Activated T-cell treated with anti-CD3 and anti-CD28 coated beads, Interleukin-2, amount 50 U/mL, for 24 hours (primary cell): ENCODE measurements at regions not wholly inside any gene's neighbourhood (a gene's known extent, or its start where the extent isn't known, plus 50 kb on each side); places are given as distances from the start of the nearest gene placed in this dataset.

Experiments
- DNase-seq: peaks from one replicate; pipeline ENCODE4 v3.0.0-alpha.2; 2020
- H3K27ac Mint-ChIP-seq: 2 replicates; pipeline ENCODE4 v1.8.0; 2020; ENCODE audit warnings: mild to moderate bottlenecking, mixed read lengths
- H3K27me3 Mint-ChIP-seq: 2 replicates; pipeline ENCODE4 v1.8.0; 2020; ENCODE audit warnings: mixed read lengths
- H3K36me3 Mint-ChIP-seq: 2 replicates; pipeline ENCODE4 v1.8.0; 2020; ENCODE audit warnings: low read depth, mixed read lengths
- H3K4me1 Mint-ChIP-seq: 2 replicates; pipeline ENCODE4 v1.8.0; 2020; ENCODE audit warnings: low read depth, mixed read lengths
- H3K4me3 Mint-ChIP-seq: 2 replicates; pipeline ENCODE4 v1.8.0; 2020; ENCODE audit warnings: mild to moderate bottlenecking, moderate library complexity, mixed read lengths
- H3K9me3 Mint-ChIP-seq: 2 replicates; pipeline ENCODE4 v1.8.0; 2020; ENCODE audit warnings: mixed read lengths

DNA sequence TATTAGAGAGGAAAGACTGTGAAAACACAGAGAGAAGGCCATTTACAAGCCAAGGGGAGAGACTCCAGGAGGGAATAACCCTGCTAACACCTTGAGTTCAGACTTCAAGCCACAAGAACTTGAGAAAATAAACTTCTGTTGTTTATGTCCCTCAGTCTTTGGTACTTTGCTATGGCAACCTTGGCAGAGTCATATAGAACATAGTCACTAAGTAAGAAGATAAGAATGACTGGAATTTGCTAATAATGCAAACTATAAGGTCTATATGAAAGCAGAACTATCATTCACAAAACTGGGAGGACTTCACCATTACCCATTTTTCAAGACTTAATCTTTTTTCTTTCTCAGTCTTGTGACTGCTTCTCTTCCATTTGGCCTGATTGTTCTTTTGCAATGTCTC is 767.3 kb upstream of the ADAMTS5 start:
- no peaks in the 10 kb centered on the region for H3K27me3 Mint-ChIP-seq
- peaks cover 6% of the 10 kb centered on the region for H3K9me3 Mint-ChIP-seq
- DNase-seq, result no peak
- H3K4me1 Mint-ChIP-seq, result no peaks in the 10 kb centered on the region
- H3K36me3 Mint-ChIP-seq, result no peaks in the 10 kb centered on the region
- H3K4me3 Mint-ChIP-seq, result no peak overlapping the region
- no peak overlapping the region for H3K27ac Mint-ChIP-seq

DNA sequence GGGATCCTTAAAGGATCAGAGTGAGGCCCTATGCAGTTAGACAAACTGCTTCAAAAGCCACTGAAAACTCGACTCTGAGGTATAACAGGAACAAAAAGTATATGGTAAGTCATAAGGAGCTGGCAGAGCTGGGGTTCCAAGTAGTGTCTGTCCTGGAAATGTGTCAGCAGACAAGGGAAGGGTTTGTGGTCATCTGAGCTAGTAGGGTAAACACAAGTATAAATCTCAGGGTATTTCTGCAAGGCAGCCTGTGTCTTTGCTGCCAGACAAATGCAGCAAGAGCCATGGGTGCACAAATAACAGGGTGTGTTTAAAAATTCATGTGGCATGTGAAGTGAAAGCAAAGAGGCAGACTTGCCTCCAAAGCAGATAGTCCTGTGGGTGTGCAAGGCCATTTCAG is 759.0 kb upstream of the ADAMTS5 start:
- H3K4me1 Mint-ChIP-seq, result no peaks in the 10 kb centered on the region
- no peak overlapping the region for H3K4me3 Mint-ChIP-seq
- peaks cover 7% of the 10 kb centered on the region for H3K9me3 Mint-ChIP-seq
- H3K36me3 Mint-ChIP-seq, result no peaks in the 10 kb centered on the region
- H3K27me3 Mint-ChIP-seq, result no peaks in the 10 kb centered on the region
- no peak overlapping the region for H3K27ac Mint-ChIP-seq
- DNase-seq, result no peak

DNA sequence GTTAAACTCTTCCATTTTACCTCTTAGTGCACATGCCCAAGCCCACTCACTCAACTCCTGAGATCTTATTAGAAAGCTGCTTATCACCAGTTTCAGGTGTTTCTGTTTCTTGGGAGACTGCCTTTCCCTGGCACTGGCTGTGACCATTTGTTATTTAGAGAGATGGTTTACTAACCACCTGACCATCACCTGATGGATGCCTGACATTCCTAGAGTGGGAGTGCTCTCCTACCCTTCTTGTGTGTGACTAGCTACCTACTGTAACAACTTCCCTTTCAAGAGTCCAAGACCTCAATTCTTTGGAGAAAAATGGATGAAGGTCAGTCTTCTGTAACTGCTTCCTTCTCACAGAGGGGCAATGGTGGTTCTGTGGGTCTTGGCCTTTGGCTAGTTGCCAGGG is 755.2 kb upstream of the ADAMTS5 start:
- H3K36me3 Mint-ChIP-seq, result no peaks in the 10 kb centered on the region
- DNase-seq, result no peak
- no peaks in the 10 kb centered on the region for H3K4me1 Mint-ChIP-seq
- H3K27ac Mint-ChIP-seq, result no peak overlapping the region
- H3K9me3 Mint-ChIP-seq, result peaks cover 2% of the 10 kb centered on the region
- no peak overlapping the region for H3K4me3 Mint-ChIP-seq
- no peaks in the 10 kb centered on the region for H3K27me3 Mint-ChIP-seq

DNA sequence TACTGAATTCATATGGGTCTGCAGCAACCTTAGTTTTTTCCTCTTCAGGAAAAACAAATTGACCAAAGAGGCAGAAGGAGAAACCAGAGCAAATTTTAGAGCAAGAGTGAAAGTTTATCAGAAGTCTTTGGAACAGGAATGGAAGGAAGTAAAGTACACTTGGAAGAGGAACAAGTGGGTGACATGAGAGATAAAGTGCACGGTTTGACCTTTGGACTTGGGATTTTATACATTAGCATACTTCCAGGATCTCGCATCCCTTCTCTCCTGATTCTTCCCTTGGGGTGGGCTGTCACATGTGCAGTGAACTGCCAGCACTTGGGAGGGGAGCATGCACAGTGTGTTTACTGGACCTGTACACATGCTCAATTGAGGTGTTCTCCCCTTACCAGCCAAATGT is 754.8 kb upstream of the ADAMTS5 start:
- H3K9me3 Mint-ChIP-seq, result peaks cover 2% of the 10 kb centered on the region
- no peaks in the 10 kb centered on the region for H3K27me3 Mint-ChIP-seq
- H3K4me1 Mint-ChIP-seq, result no peaks in the 10 kb centered on the region
- DNase-seq, result no peak
- no peak overlapping the region for H3K4me3 Mint-ChIP-seq
- H3K27ac Mint-ChIP-seq, result no peak overlapping the region
- H3K36me3 Mint-ChIP-seq, result no peaks in the 10 kb centered on the region

DNA sequence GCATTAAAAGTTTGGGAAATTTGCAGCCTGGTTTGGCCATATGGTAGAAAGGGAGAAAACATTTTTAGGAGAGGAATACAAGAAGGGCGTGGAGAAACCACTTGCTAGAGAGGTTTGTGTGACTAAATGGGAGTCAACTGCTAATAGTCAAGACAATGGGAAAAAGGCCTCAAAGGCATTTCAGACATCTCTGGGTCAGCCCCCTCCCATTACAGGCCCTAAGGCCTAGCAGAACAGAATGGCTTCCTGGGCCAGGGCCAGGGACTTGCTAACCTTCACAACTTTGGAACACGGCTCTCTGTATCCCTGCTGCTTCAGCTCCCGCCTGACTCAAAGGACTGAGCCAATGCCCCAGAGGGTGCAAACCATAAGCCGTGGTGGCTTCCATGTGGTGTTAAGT is 752.3 kb upstream of the ADAMTS5 start:
- H3K27ac Mint-ChIP-seq, result no peak overlapping the region
- DNase-seq, result no peak
- H3K27me3 Mint-ChIP-seq, result no peaks in the 10 kb centered on the region
- peaks cover 2% of the 10 kb centered on the region for H3K9me3 Mint-ChIP-seq
- H3K4me3 Mint-ChIP-seq, result no peak overlapping the region
- no peaks in the 10 kb centered on the region for H3K4me1 Mint-ChIP-seq
- no peaks in the 10 kb centered on the region for H3K36me3 Mint-ChIP-seq

DNA sequence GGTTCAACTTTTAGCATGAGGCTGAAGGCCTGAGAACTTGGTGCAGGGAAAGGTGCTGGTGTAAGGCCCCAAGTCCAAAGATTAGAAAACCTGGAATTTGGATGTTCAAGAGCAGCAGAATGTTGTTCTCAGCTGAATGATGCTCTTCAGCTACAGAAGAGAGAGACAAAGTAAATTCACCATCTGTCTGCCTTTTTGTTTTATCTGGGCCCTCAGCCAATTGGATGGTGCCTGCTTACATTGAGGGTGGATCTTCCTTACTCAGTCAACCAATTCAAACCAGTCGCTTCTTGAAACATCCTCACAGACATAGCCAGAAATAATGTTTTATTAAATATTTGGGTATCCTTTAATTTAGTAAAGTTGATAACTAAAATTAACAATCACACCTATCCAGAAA is 748.2 kb upstream of the ADAMTS5 start:
- no peak for DNase-seq
- H3K4me1 Mint-ChIP-seq, result no peaks in the 10 kb centered on the region
- H3K27me3 Mint-ChIP-seq, result no peaks in the 10 kb centered on the region
- H3K36me3 Mint-ChIP-seq, result no peaks in the 10 kb centered on the region
- H3K4me3 Mint-ChIP-seq, result no peak overlapping the region
- H3K27ac Mint-ChIP-seq, result no peak overlapping the region
- no peaks in the 10 kb centered on the region for H3K9me3 Mint-ChIP-seq

DNA sequence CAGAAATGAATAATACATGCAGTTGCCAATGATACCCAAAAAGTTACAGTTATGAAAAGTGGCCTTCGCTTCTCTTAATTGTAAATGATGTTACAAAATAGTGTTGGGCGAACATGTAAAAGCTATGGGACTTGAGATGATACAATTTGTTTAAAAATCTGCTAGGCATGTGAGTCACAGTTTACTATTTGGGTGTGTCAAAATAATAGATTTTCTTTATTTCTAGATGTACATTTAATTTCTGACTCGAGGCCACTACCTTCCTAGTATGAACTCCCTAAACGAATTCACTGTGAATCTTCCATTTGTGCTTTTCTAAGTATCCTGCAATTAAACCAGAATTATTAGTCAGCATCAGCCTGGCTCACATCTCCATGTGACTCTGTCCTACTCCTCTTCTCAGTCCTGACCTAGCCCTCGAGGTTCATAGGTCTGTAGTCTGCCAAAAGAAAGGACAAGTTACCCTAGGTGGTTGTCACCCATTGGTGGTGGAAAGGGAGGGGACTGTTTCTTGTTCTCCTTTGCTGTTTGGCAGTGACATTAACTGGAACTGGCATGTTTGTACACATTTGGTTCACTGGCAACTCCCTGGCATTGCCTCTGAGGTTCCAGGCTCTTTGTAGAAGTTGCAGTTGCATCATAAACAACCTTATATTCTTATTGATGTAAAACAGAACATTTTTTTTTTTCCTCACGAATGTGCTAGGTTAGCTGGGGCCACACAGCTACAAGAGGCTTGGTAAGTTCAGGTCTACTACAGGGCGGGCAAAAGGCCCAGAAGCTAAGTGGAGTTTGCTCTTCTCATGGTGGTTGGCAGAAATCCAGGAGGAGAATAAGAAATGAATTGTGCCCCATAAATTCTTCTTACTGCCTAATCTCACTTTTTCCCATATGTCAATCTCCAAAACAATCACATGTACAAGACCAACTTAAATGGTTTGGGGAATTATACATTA is 746.5 kb upstream of the ADAMTS5 start:
- no peaks in the 10 kb centered on the region for H3K36me3 Mint-ChIP-seq
- H3K9me3 Mint-ChIP-seq, result peaks cover 4% of the 10 kb centered on the region
- no peak overlapping the region for H3K4me3 Mint-ChIP-seq
- no peaks in the 10 kb centered on the region for H3K27me3 Mint-ChIP-seq
- no peak for DNase-seq
- no peak overlapping the region for H3K27ac Mint-ChIP-seq
- H3K4me1 Mint-ChIP-seq, result no peaks in the 10 kb centered on the region

DNA sequence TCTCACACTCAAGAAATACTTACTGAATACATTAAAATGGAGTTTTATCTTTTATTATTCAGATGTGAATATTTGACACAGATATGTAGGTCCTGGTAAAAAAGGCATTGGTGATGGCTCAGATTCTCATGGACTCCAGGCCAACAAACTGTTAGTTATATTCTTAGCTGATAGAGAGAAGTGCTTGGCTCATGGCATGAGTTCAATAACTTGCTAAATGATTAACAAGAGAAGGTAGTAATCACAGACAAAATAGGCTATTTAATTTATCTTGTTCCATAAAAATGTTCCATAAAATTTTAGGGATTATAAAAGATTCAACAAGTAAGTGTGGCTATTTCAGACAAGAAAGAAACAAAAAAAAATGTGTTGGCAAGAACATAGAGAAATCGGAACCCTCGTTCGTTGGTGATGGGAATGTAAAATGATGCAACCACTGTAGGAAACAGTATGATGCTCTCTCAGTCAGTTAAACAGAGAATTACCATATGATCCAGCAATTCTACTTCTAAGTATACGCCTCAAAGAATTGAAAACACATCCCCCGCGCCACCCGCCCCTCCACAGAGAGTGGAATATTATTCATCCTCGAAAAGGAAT is 737.8 kb upstream of the ADAMTS5 start:
- no peaks in the 10 kb centered on the region for H3K27me3 Mint-ChIP-seq
- H3K4me1 Mint-ChIP-seq, result peaks cover 3% of the 10 kb centered on the region
- no peak overlapping the region for H3K4me3 Mint-ChIP-seq
- no peak for DNase-seq
- no peaks in the 10 kb centered on the region for H3K36me3 Mint-ChIP-seq
- H3K9me3 Mint-ChIP-seq, result peaks cover 4% of the 10 kb centered on the region
- H3K27ac Mint-ChIP-seq, result no peak overlapping the region

DNA sequence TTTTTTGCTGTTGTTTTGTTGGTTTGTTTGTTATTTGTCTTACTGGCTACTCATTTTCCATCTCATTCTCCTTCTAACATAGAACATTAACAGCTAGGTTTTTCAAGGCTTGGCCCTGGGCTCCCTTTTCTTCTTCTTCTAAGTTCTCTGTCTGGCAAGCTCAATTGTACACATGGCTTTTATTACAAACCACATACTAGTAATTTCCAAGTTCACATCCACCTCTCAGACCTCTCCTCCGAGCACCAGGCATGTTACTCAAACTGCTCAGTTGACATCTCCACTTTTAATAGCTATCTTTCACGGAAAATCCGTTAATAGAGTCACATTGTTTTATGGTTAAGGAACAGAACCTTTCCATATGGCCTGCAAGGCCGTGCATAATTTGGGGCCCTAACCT is 736.9 kb upstream of the ADAMTS5 start:
- H3K4me1 Mint-ChIP-seq, result peaks cover 3% of the 10 kb centered on the region
- H3K4me3 Mint-ChIP-seq, result no peak overlapping the region

DNA sequence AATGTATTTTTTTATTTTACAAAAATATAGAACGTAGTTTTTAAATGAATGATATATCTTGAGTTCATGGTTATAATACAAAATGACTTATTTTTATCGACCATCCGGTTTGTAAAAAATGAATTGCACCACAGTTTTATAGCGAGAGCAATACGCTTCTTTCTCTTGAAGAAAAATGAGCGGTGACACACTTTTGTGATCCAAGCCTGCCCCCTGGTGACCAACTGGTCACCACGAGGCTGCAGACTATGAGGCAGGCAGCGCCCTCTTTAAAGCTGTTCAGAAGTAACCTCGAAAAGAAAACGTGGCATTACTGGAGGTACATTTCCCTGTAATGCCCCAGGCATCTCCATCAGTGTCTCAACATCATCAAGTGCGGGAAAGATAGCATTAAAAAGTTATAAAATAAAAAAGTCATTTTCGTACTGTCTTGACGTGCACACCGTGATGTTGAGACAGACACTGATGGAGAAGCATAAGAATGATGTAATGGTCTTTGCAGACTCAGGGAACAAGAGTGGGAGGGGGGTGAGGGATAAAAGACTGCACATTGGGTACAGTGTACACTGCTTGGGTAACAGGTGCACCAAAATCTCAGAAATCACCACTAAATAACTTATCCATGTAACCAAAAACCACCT is 734.2 kb upstream of the ADAMTS5 start:
- H3K4me1 Mint-ChIP-seq, result peaks cover 3% of the 10 kb centered on the region
- H3K27ac Mint-ChIP-seq, result no peak overlapping the region
- no peak overlapping the region for H3K4me3 Mint-ChIP-seq
- H3K36me3 Mint-ChIP-seq, result no peaks in the 10 kb centered on the region
- no peaks in the 10 kb centered on the region for H3K9me3 Mint-ChIP-seq
- peak; percentile 56 for DNase-seq
- no peaks in the 10 kb centered on the region for H3K27me3 Mint-ChIP-seq

More for the DNA sequence above, 736.9 kb upstream of the ADAMTS5 start:
- Mint-ChIP-seq H3K27me3 (no peaks in the 10 kb centered on the region), H3K9me3 (peaks cover 4% of the 10 kb centered on the region), H3K36me3 (no peaks in the 10 kb centered on the region), H3K27ac (no peak overlapping the region)
- no peak for DNase-seq

DNA sequence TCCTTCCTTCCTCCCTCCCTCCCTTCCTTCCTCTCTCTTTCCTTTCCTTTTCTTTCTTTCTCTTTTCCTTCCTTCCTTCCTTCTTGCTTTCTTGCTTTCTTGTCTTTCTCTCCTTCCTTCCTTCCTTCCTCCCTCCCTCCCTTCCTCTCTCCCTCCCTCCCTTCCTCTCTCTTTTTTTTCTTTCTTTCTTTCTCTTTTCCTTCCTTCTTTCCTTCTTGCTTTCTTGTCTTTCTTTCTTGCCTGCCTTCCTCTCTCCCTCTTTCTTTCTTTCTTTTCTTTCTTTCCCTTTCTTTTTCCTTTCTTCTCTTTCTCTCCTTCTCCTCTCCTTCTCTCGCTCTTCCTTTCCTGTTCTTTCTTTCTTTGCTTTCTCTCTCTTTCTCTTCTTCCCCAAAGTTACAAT is 728.4 kb upstream of the ADAMTS5 start:
- Mint-ChIP-seq H3K4me3 (no peak overlapping the region), H3K4me1 (no peaks in the 10 kb centered on the region), H3K9me3 (no peaks in the 10 kb centered on the region), H3K36me3 (no peaks in the 10 kb centered on the region), H3K27ac (no peak overlapping the region), H3K27me3 (no peaks in the 10 kb centered on the region)
- DNase-seq, result no peak

DNA sequence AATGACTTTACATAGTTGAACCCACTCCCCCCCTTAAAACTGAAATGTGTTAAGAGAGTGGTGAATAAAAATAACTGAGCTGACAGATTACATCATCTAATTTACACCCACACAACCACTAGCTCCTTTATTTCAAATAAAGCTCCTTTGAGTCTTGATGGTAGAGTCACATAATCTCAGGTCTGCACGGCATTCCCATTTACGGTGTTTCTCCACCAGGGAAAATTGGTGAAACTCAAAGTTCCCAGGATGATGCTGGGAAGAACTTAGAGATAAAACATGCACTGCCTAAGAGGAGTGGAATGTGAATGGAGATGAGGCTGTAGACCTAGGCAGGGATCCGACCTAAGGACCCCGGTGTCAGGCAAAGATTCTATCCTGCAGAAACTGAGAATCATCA is 727.8 kb upstream of the ADAMTS5 start:
- H3K4me3 Mint-ChIP-seq, result no peak overlapping the region
- no peaks in the 10 kb centered on the region for H3K4me1 Mint-ChIP-seq
- peaks cover 1% of the 10 kb centered on the region for H3K9me3 Mint-ChIP-seq
- no peak for DNase-seq
- H3K27me3 Mint-ChIP-seq, result no peaks in the 10 kb centered on the region
- H3K36me3 Mint-ChIP-seq, result no peaks in the 10 kb centered on the region
- no peak overlapping the region for H3K27ac Mint-ChIP-seq

DNA sequence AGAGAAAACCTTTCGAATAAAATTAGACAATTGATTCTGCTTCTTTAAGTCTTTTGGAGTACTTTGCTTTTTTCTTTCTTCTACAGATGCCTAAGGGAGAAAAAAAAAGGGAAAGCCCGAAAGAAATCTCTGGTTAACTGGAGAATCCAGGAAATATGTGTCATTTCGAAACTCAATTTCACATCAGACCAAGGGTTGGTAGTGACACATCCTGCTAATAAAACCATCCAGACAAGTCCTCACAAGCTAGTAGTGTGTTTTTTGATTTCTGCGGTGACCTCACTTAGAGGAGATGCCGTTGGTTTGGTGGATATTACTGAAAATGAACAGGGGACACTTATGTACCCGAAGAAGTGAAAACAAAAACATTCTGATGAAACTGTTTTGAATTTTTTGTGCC is 726.5 kb upstream of the ADAMTS5 start:
- no peaks in the 10 kb centered on the region for H3K27me3 Mint-ChIP-seq
- DNase-seq, result no peak
- H3K4me1 Mint-ChIP-seq, result no peaks in the 10 kb centered on the region
- no peak overlapping the region for H3K4me3 Mint-ChIP-seq
- H3K27ac Mint-ChIP-seq, result no peak overlapping the region
- H3K9me3 Mint-ChIP-seq, result peaks cover 6% of the 10 kb centered on the region
- H3K36me3 Mint-ChIP-seq, result no peaks in the 10 kb centered on the region

DNA sequence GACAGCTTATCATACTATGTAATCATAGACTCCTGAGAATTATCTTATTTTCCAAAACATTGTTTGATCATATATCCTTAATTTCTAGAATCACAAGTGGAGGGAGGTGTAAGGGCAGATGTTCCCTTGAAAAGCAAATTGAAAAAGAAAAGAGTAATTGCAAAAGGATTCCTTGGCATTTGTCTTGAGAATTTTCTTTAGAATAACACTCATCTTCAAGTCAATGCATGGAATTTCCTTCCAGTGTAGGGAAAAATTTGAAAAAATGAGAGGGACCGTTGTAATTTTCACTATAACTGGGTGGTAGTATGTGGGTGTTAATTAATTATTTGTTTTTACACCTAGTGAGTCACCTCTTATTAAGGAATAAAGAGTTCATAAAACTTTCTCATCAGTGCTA is 724.6 kb upstream of the ADAMTS5 start:
- H3K36me3 Mint-ChIP-seq, result no peaks in the 10 kb centered on the region
- no peak for DNase-seq
- H3K27me3 Mint-ChIP-seq, result no peaks in the 10 kb centered on the region
- H3K9me3 Mint-ChIP-seq, result peaks cover 7% of the 10 kb centered on the region
- H3K27ac Mint-ChIP-seq, result no peak overlapping the region
- H3K4me3 Mint-ChIP-seq, result no peak overlapping the region
- H3K4me1 Mint-ChIP-seq, result no peaks in the 10 kb centered on the region

DNA sequence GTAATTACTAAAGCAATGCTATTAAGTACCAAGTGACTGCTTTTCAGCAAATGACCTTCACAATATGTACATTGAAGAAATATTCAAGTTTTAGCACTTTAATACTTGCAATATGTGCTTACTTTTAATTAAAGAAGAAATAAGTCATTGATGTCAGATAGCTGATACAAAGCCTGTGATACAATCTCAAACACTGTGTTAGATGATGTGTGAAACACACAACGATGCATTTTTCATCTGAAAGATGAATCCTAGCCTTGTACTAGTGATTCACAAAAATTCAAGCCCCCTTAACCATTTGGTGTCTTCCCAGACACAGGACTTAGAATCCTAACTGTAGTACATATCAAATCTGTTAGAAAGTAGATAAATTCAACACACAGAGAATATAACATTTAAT is 724.1 kb upstream of the ADAMTS5 start:
- no peaks in the 10 kb centered on the region for H3K36me3 Mint-ChIP-seq

More for the DNA sequence above, 724.1 kb upstream of the ADAMTS5 start:
- H3K9me3 Mint-ChIP-seq, result peaks cover 7% of the 10 kb centered on the region
- DNase-seq, result no peak
- no peaks in the 10 kb centered on the region for H3K4me1 Mint-ChIP-seq
- no peak overlapping the region for H3K27ac Mint-ChIP-seq
- no peaks in the 10 kb centered on the region for H3K27me3 Mint-ChIP-seq
- H3K4me3 Mint-ChIP-seq, result no peak overlapping the region
